A673 (cell line): ENCODE measurements at regions not wholly inside any gene's neighbourhood (a gene's known extent, or its start where the extent isn't known, plus 50 kb on each side); places are given as distances from the start of the nearest gene placed in this dataset.

Experiments used
- BruUV-seq: library from RNA; stranded (reverse); fragments of 400-500 nt; replicated peaks from 2 replicates; lab custom pipeline; 2021; lab: Mats Ljungman, UMichigan
- CTCF ChIA-PET: fragments of 300-600 bp; sonication (Branson Sonifier 250); formaldehyde crosslinking; loops from one replicate; lab custom pipeline; 2022; ENCODE audit warnings: antibody characterized with exemption; lab: Charles Lee
- POLR2A ChIA-PET: fragments of 300-600 bp; sonication (Branson Sonifier 250); formaldehyde crosslinking; loops from one replicate; lab custom pipeline; 2022; ENCODE audit warnings: antibody characterized with exemption; ENCODE audit not compliant: low non-redundant PET; lab: Charles Lee
- DNase-seq: peaks from one replicate; pipeline ENCODE4 v3.0.0-alpha.2; 2015; ENCODE audit warnings: low spot score
- H3K27ac ChIP-seq: fragments of 200-600 bp; sonication (generic); 2 replicates; pipeline ENCODE4 v1.5.1; 2016; ENCODE audit warnings: mixed run types, low read depth, mild to moderate bottlenecking, mixed read lengths, antibody characterized with exemption, low read length; ENCODE audit not compliant: poor library complexity, severe bottlenecking
- H3K27me3 ChIP-seq: fragments of 200-600 bp; sonication (generic); replicated peaks from 2 replicates; pipeline ENCODE4 v1.6.1; 2017; ENCODE audit warnings: mixed run types, low read depth, mild to moderate bottlenecking, mixed read lengths, antibody characterized with exemption, low read length; ENCODE audit not compliant: insufficient read depth, poor library complexity
- H3K36me3 ChIP-seq: fragments of 200-600 bp; sonication (generic); 2 replicates; pipeline ENCODE4 v1.6.1; 2016; ENCODE audit warnings: mixed run types, mild to moderate bottlenecking, mixed read lengths, antibody characterized with exemption, low read length; ENCODE audit not compliant: insufficient read depth, poor library complexity, severe bottlenecking
- H3K4me1 ChIP-seq: fragments of 200-600 bp; sonication (generic); 2 replicates; pipeline ENCODE4 v1.6.1; 2017; ENCODE audit warnings: mixed run types, mild to moderate bottlenecking, mixed read lengths, antibody characterized with exemption, low read length; ENCODE audit not compliant: insufficient read depth, poor library complexity, severe bottlenecking
- H3K4me3 ChIP-seq: fragments of 200-600 bp; sonication (generic); 2 replicates; pipeline ENCODE4 v1.5.1; 2016; ENCODE audit warnings: low read depth, mixed run types, mild to moderate bottlenecking, mixed read lengths, low read length; ENCODE audit not compliant: poor library complexity, severe bottlenecking
- H3K9me3 ChIP-seq: fragments of 200-600 bp; sonication (generic); 2 replicates; pipeline ENCODE4 v1.6.1; 2016; ENCODE audit warnings: mixed run types, low read depth, mild to moderate bottlenecking, mixed read lengths, antibody characterized with exemption, low read length; ENCODE audit not compliant: poor library complexity, severe bottlenecking
- EZH2 ChIP-seq: fragments of 200-600 bp; sonication (generic); IDR thresholded peaks from 2 replicates; pipeline ENCODE4 v1.6.1; 2017; ENCODE audit warnings: borderline replicate concordance, low read depth, mild to moderate bottlenecking, mixed read lengths, antibody characterized with exemption, low read length; ENCODE audit not compliant: poor library complexity, severe bottlenecking
- intact Hi-C: fragments of 100-400 bp; cut with micrococcal nuclease; formaldehyde crosslinking; loops from one replicate; pipeline ENCODE4 v1.10.0; 2022; ENCODE audit not compliant: unreplicated experiment
- TF ChIP-seq, protein P1 (sequence below): fragments of 300-800, 200-600 bp; sonication (generic); conservative IDR thresholded peaks from 2 replicates; pipeline ENCODE4 v1.5.1; 2017; ENCODE audit warnings: low read depth, mild to moderate bottlenecking, antibody characterized with exemption, low read length, moderate library complexity, mixed read lengths

DNA sequence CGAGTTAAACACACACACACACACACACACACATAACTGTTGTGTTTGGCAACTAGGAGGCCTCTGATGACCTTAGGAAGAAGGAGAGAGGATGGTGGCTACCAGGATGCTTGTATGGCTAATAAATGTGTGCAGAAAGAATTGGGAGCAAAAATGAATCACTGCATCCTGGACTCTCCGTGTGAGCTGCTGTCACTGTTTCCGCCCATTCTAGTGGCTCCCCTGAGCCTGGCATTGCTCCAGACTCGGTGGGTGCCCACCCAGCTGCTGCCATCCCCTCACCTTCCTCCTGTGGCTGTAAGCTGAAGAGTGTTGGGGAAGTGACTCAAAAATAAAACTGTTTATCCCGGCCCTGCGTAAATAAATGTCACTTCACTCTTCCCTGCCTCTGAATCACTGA is 149.5 kb upstream of the MINDY3 start:
- intact Hi-C loops = no loop called here
- no TSS peak for BruUV-seq

DNA sequence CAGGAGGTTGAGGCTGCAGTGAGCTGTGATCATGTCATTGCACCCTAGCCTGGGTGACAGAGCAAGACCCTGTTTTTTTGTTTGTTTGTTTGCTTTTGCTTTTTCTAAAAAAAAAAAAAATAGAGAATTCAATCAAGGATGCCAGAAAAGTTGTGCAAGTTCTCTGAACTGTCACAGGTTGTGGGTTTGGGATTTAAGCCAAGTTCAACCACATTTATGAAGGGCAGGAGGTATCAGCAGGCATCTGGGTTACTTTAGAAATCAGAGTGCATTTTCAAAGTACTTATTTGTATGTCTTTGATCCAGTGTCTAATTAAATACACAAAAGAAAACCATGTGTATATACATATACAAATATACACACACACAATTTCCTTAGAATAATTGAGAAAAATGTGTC is 151.2 kb upstream of the MINDY3 start:
- Histone ChIP-seq H3K27ac (no peak overlapping the region), H3K36me3 (no peaks in the 10 kb centered on the region), H3K9me3 (no peaks in the 10 kb centered on the region), H3K27me3 (peaks cover 19% of the 10 kb centered on the region), H3K4me1 (no peaks in the 10 kb centered on the region), H3K4me3 (no peak overlapping the region)
- CTCF ChIA-PET = no interaction called here
- TF ChIP-seq, protein P1, sequence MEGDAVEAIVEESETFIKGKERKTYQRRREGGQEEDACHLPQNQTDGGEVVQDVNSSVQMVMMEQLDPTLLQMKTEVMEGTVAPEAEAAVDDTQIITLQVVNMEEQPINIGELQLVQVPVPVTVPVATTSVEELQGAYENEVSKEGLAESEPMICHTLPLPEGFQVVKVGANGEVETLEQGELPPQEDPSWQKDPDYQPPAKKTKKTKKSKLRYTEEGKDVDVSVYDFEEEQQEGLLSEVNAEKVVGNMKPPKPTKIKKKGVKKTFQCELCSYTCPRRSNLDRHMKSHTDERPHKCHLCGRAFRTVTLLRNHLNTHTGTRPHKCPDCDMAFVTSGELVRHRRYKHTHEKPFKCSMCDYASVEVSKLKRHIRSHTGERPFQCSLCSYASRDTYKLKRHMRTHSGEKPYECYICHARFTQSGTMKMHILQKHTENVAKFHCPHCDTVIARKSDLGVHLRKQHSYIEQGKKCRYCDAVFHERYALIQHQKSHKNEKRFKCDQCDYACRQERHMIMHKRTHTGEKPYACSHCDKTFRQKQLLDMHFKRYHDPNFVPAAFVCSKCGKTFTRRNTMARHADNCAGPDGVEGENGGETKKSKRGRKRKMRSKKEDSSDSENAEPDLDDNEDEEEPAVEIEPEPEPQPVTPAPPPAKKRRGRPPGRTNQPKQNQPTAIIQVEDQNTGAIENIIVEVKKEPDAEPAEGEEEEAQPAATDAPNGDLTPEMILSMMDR = no peak
- TF ChIP-seq EZH2 = no peak
- DNase-seq = no peak
- intact Hi-C loops = no loop called here
- POLR2A ChIA-PET = interaction anchor here (0.6 kb wide), 1 partner anchor 855 kb away, joined by 5 read pairs; no protein-coding TSS in a partner anchor
- no TSS peak for BruUV-seq

More for the DNA sequence above, 149.5 kb upstream of the MINDY3 start:
- H3K4me1 ChIP-seq = no peaks in the 10 kb centered on the region
- no peaks in the 10 kb centered on the region for H3K36me3 ChIP-seq
- no peak for DNase-seq
- H3K27me3 ChIP-seq = peaks cover 16% of the 10 kb centered on the region
- POLR2A ChIA-PET = no interaction called here
- H3K27ac ChIP-seq = no peak overlapping the region
- no peak overlapping the region for H3K4me3 ChIP-seq
- CTCF ChIA-PET = no interaction called here
- TF ChIP-seq, protein P1 = no peak
- no peak for TF ChIP-seq EZH2
- no peaks in the 10 kb centered on the region for H3K9me3 ChIP-seq

- TF ChIP-seq EZH2 = no peak
- Histone ChIP-seq H3K27me3 (peaks cover 19% of the 10 kb centered on the region), H3K4me3 (no peak overlapping the region), H3K9me3 (no peaks in the 10 kb centered on the region), H3K4me1 (no peaks in the 10 kb centered on the region), H3K27ac (no peak overlapping the region), H3K36me3 (no peaks in the 10 kb centered on the region)
- ChIA-PET POLR2A (no interaction called here), CTCF (no interaction called here)
- DNase-seq = no peak
- intact Hi-C loops = no loop called here
- no TSS peak for BruUV-seq
Observed at GRCh38 chr10:16014469-16014868, 154.2 kb upstream of the MINDY3 start.

GRCh38 chr10:16016688-16017087 is 156.4 kb upstream of the MINDY3 start:
- no TSS peak for BruUV-seq
- TF ChIP-seq EZH2 = no peak
- TF ChIP-seq, protein P1 = no peak
- POLR2A ChIA-PET = no interaction called here
- DNase-seq = no peak
- Histone ChIP-seq H3K9me3 (no peaks in the 10 kb centered on the region), H3K27ac (no peak overlapping the region), H3K36me3 (no peaks in the 10 kb centered on the region), H3K27me3 (peaks cover 12% of the 10 kb centered on the region), H3K4me1 (no peaks in the 10 kb centered on the region), H3K4me3 (no peak overlapping the region)
- CTCF ChIA-PET = no interaction called here
- intact Hi-C loops = no loop called here
